Left lung (tissue), 4 donors: ENCODE measurements at regions not wholly inside any gene's neighbourhood (a gene's known extent, or its start where the extent isn't known, plus 50 kb on each side); places are given as distances from the start of the nearest gene placed in this dataset.

Experiments
- ATAC-seq: fragments of 200-7000 bp; cut with Tn5 transposase; one replicate; pipeline ENCODE4 v1.9.1; 2020; ENCODE audit warnings: moderate library complexity
- DNase-seq, 4 donors: peaks; one replicate each; pipeline ENCODE4 v3.0.0-alpha.2; 2013 to 2020
- H3K27ac ChIP-seq, 2 donors: fragments of 200-600 bp; sonication (generic) in 1 of 2; one replicate each; pipeline versions ENCODE4 v1.5.0 to v1.8.0; 2020 to 2021
- H3K27me3 ChIP-seq, 2 donors: fragments of 200-600 bp; sonication (generic) in 1 of 2; one replicate each; pipeline versions ENCODE4 v1.5.0 to v1.8.0; 2020 to 2021
- H3K36me3 ChIP-seq, 2 donors: fragments of 200-600 bp; sonication (generic) in 1 of 2; one replicate each; pipeline versions ENCODE4 v1.5.0 to v1.8.0; 2020 to 2021
- H3K4me1 ChIP-seq, 2 donors: fragments of 200-600 bp; one replicate each; pipeline ENCODE4 v1.8.0; 2021
- H3K4me3 ChIP-seq, 2 donors: fragments of 200-600 bp; sonication (generic) in 1 of 2; one replicate each; pipeline versions ENCODE4 v1.5.0 to v1.8.0; 2020 to 2021; ENCODE audit warnings: mild to moderate bottlenecking in 1 of 2
- H3K9me3 ChIP-seq, 2 donors: fragments of 200-600 bp; sonication (generic) in 1 of 2; one replicate each; pipeline versions ENCODE4 v1.5.0 to v1.8.0; 2020 to 2021
- intact Hi-C, 2 donors: fragments of 100-400 bp; cut with DNase I; formaldehyde crosslinking; loops; one replicate each; pipeline versions ENCODE4 v1.11.2 to v1.14.2; 2022
- TF ChIP-seq, protein P1 (sequence below), 2 donors: fragments of 200-600 bp; sonication (generic) in 1 of 2; IDR thresholded peaks; one replicate each; pipeline versions ENCODE4 v1.5.0 to v1.8.0; 2021; ENCODE audit warnings: antibody characterized with exemption in 2 of 2
- donor health status: DM: no; HTN: yes; CAD: no.
- donor health status: DM: no; HTN: no; CAD: no.

DNA sequence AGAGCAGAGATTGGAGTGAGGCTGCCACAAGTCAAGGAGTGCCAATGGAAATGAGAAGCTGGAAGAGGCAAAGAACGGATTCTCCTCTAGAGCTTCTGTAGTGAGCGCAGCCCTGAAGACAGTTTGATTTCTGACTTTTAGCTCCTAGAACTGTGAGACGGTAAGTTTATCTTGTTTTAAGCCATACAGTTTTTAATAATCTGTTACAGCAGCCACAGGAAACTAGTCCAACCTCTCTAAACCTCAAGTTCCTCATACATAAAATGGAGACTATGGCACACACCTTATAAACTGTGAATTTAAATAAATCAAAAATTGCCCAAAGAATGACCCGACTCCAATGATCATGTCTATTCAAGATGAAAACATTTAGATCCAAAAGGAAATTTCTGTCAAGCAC lies 596.5 kb downstream of the BCL11A start:
- no peak for ATAC-seq
- no peaks in the 10 kb centered on the region for H3K27me3 ChIP-seq
- no peak for DNase-seq
- no peaks in the 10 kb centered on the region for H3K36me3 ChIP-seq
- no peak overlapping the region for H3K27ac ChIP-seq
- H3K4me1 ChIP-seq = no peaks in the 10 kb centered on the region
- TF ChIP-seq, protein P1, sequence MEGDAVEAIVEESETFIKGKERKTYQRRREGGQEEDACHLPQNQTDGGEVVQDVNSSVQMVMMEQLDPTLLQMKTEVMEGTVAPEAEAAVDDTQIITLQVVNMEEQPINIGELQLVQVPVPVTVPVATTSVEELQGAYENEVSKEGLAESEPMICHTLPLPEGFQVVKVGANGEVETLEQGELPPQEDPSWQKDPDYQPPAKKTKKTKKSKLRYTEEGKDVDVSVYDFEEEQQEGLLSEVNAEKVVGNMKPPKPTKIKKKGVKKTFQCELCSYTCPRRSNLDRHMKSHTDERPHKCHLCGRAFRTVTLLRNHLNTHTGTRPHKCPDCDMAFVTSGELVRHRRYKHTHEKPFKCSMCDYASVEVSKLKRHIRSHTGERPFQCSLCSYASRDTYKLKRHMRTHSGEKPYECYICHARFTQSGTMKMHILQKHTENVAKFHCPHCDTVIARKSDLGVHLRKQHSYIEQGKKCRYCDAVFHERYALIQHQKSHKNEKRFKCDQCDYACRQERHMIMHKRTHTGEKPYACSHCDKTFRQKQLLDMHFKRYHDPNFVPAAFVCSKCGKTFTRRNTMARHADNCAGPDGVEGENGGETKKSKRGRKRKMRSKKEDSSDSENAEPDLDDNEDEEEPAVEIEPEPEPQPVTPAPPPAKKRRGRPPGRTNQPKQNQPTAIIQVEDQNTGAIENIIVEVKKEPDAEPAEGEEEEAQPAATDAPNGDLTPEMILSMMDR (IDR thresholded peaks at IDR 0.05) = no peak
- intact Hi-C loops = no loop called here
- no peaks in the 10 kb centered on the region for H3K9me3 ChIP-seq
- no peak overlapping the region for H3K4me3 ChIP-seq

DNA sequence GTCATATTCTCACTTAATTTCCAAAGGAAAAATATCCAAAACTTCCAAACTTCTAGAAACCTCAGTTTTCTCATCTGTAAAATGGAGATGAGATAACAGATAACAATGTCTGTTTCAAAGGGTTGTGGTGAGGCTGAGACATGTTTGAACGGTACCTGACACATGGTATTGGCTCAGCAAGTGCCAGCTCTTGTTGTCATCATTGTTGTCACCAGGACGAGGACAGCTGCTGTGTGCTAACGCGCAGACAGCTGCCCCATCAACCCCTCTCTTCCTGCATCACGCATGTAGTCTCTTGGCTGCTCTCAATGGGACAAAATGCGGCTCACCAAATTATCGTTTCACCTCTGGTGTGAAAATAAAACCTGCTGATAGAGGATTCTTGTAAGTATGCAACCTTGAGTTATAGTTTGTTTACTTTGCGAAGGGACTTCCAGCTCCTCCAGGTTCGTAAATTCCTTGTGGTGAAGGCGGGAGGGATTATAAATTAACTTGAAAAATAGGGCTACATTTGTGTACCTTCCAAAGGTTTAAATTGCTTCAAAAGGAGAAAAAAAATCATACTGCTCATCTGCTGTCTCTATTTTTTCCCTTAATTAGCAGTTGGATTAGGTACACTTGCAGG lies 605.4 kb downstream of the BCL11A start:
- Histone ChIP-seq H3K27ac (no peak overlapping the region), H3K36me3 (no peaks in the 10 kb centered on the region), H3K4me3 (no peak overlapping the region), H3K27me3 (no peaks in the 10 kb centered on the region), H3K4me1 (no peaks in the 10 kb centered on the region), H3K9me3 (no peaks in the 10 kb centered on the region)
- DNase-seq = no peak
- intact Hi-C loops = no loop called here
- TF ChIP-seq, protein P1 (IDR thresholded peaks at IDR 0.05) = no peak
- no peak for ATAC-seq

DNA sequence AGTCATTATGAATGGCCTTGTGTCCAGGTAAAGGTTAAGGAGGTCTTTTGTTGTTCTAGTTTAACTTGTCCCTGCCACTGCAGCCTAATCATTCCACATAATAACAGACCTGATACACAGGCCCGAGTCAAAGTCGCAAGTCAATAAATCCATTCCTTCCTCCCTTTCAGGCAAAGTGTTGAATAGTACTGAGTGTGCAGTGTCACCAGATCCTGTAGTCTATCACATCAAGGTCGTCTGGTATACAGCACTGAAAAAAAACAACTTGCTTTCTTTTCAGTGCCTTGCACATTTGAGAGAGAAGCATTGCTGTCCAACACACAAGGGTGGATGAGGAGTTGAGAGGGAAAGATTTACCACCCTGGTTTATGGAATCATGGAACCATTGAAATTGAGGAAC lies 606.2 kb downstream of the BCL11A start:
- Histone ChIP-seq H3K9me3 (no peaks in the 10 kb centered on the region), H3K4me3 (no peak overlapping the region), H3K36me3 (no peaks in the 10 kb centered on the region), H3K27ac (no peak overlapping the region), H3K4me1 (no peaks in the 10 kb centered on the region), H3K27me3 (no peaks in the 10 kb centered on the region)
- DNase-seq (no peak), ATAC-seq (no peak)
- TF ChIP-seq, protein P1 (IDR thresholded peaks at IDR 0.05) = no peak
- intact Hi-C loops = no loop called here

DNA sequence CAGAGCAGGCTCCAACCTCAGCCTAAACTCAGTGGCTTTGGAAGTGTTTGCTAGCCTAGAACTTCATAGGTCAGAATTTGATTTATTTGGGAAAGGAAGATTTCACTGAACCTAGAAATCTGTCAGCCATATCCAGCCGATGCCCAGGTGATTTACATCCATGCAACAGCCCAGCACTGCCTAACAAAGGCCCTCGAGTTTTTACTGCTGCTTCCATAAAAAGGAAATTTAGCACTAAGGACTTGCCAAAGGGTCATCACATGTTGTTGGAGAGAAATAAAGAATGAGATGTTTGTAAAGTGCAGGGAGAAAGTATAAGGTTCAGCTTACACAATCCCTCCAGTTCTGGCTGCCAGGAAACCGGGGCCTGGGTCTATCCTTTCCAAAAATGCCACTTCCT lies 614.2 kb downstream of the BCL11A start:
- DNase-seq (no peak), ATAC-seq (no peak)
- H3K9me3 ChIP-seq = no peaks in the 10 kb centered on the region
- H3K36me3 ChIP-seq = no peaks in the 10 kb centered on the region
- intact Hi-C loops = no loop called here
- no peak overlapping the region for H3K27ac ChIP-seq
- H3K4me3 ChIP-seq = no peak overlapping the region
- no peaks in the 10 kb centered on the region for H3K27me3 ChIP-seq
- TF ChIP-seq, protein P1 (IDR thresholded peaks at IDR 0.05) = no peak
- H3K4me1 ChIP-seq = no peaks in the 10 kb centered on the region

DNA sequence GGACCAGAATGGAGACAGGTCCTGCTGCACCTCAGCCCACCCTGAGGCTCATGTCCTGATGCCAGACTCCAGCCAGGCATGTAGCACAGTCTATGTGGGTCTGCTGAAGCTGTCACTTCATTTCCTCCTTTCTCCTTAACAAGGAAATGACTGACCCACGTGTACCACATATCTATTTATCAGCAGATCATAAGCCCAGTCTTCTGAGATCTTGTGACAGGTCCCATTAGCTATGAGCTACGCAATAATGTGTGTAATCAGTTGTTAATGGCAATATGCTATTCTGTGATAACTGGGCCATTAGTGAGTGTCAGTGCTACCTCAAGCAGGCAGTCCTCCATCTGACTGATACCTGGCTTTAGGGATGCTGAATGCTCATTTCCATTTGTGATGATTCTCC lies 615.3 kb downstream of the BCL11A start:
- no peaks in the 10 kb centered on the region for H3K9me3 ChIP-seq
- intact Hi-C loops = no loop called here
- no peak overlapping the region for H3K27ac ChIP-seq
- no peak for ATAC-seq
- H3K27me3 ChIP-seq = no peaks in the 10 kb centered on the region
- H3K36me3 ChIP-seq = no peaks in the 10 kb centered on the region
- DNase-seq = no peak
- no peaks in the 10 kb centered on the region for H3K4me1 ChIP-seq
- TF ChIP-seq, protein P1 (IDR thresholded peaks at IDR 0.05) = no peak
- no peak overlapping the region for H3K4me3 ChIP-seq
